CD4-positive, alpha-beta T cell treated with Interleukin-6 for 4 hours (primary cell): ENCODE measurements at regions not wholly inside any gene's neighbourhood (a gene's known extent, or its start where the extent isn't known, plus 50 kb on each side); places are given as distances from the start of the nearest gene placed in this dataset.
"Not testable (repeated sequence)": the region's sequence is repeated elsewhere in the genome, so short reads cannot be mapped to it uniquely, and the experiment has no call there.

Experiments used
- DNase-seq: peaks from one replicate; pipeline ENCODE4 v3.0.0-alpha.2; 2020; ENCODE audit warnings: mixed read lengths

DNA sequence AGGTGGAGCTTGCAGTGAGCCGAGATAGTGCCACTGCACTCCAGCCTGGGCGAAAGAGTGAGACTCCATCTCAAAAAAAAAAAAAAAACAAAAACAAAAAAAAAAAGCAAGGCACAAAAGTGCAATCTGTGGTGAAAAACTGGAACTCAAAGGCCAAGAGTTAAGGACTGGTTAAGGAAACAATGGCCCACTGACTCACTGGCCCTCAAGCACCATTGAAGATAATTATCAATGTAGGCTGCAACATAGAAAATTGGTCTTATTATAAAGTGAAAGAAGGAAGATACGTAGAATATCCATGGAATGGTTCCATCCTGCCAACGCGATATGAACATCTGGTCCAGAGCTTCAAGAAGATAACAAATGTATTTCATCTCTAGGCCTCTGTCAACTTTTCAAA lies 444.2 kb downstream of the SOX9 start:
- no peak for DNase-seq

DNA sequence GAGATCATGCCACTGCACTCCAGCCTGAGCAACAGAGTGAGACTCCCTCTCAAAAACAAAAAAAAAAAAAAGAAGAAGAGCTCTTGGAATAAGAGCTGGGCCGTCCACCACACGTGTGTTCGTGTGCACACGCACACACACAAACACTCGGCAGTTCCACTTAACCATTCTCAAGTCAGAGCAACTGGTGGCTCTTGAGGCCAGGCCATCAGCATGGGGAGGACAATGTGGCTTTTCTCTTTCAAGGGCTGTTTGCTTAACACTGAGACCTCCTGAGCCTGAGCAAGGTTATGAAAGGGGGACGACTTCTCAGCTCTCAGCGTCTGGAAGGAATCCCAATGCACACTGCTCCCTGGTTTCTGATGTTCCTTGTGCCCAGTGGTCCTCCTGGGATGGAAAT lies 444.9 kb downstream of the SOX9 start:
- DNase-seq: no peak

DNA sequence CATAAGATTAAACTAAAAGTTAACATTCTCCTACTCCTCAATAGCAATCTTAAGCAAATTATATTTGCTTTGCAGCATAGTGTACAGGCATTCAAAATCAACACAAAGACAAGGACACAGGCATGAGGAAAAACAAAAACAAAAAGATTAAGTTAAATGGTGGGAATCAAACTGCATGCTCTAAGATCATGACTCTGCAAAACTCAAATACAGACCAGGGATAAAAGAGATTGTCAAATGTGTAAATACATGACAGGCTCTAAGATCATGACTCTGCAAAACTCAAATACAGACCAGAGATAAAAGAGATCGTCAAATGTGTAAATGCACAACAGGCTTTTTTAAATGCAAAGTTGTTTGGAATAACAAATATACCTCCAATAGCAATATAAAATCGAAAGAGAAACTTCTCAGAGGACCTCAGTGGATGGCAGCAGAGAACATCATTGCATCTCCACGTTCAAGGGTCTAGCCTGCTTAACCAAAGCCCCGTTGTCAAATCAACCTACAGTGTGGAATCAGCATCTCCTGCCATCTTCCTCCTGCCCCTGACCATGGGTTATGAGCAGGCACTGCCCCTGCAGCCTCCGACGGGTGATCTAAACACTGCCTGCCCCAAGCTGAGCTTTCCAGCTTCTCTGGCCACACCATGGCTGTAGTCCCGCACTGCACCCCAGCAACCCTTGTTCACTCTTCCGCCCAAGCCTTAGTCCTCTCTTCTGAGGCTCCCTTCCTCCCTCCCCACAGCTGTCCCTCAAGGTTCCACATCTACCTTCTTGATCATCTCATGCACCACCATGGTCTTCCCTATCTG lies 446.1 kb downstream of the SOX9 start:
- no peak for DNase-seq

DNA sequence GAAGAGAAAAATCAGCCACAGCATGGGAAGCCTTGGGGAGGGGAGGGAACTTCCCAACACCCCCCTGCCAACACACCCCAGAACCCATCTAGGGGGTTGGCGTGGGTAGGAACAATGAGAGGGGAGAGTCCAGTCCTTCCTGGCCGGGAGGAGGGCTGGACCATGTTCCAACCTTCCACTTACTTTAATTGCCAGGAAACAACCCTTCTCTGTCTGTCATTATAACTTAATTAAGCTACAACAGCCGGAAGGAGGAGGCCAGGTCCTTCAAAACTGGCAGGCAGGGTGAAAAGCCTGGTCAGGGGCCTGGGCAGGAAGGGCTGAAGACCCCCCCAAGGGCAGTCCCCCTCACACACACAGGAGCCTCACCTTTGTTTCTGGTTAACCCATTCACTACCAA lies 447.0 kb downstream of the SOX9 start:
- DNase-seq: no peak

DNA sequence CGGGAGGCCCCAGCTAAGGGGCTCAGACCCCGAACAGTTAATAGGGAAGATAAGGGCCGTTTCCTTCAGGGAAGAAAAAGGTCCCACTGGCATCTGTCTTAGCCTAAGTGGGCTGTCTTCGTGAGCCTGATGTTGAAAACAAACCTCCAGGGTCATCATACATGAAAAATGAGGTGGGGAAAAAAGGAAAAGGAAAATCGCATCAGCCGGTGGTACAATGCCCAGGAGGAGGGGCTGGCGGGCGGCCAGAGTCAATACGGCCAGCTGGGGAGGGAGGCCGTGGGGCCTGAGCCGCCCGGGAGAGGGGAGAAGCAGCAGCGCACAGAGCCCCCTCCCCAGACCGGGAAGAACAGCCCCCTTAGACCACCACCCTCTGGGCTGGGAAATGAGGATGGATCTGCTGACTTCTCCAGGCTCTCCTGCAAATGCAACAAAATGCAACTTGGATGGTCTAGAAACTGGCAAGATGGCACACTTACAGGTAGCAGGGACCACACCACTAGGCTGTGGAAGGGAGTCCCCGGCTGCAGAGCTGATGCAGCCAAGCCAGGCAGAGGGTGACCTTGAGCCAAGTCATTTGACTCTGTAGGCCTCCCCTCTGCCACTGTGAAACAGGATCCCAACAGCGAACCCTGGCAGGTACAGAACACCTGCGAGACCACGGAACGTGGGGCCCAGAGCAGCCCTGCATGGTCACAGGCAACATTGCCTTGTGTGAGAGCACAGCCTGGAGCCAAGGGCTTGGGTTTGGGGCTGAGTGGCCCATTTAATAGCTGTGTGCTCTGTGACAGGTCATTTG lies 448.5 kb downstream of the SOX9 start:
- no peak for DNase-seq

DNA sequence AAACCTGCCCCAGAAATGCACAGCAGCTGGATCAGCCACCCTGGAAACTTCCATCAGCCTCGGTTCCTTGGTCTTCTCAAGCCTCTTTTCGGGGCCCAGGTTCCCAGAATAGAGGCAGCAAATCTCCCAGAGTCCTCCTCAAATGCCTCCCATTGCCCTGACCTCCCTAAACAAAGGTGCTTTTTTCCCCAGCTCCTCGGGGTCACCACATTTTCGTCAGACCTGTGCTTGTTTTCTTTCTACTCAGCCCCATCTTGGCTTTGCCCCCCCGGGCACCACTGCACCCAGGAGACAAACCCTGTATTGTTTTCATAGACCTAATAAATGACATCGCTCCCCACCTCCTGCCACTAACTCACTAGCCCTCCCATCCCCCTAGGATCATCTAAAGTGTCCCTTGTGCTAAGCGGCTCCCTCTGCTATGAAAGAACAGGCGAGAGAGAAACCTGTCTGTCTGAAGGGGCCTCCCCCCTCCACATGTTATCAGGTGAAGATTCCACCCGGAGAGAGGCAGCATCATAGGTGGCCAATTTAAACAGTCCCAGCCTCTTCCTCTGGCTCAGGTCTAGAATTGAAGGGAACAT lies 451.1 kb downstream of the SOX9 start:
- DNase-seq: no peak

DNA sequence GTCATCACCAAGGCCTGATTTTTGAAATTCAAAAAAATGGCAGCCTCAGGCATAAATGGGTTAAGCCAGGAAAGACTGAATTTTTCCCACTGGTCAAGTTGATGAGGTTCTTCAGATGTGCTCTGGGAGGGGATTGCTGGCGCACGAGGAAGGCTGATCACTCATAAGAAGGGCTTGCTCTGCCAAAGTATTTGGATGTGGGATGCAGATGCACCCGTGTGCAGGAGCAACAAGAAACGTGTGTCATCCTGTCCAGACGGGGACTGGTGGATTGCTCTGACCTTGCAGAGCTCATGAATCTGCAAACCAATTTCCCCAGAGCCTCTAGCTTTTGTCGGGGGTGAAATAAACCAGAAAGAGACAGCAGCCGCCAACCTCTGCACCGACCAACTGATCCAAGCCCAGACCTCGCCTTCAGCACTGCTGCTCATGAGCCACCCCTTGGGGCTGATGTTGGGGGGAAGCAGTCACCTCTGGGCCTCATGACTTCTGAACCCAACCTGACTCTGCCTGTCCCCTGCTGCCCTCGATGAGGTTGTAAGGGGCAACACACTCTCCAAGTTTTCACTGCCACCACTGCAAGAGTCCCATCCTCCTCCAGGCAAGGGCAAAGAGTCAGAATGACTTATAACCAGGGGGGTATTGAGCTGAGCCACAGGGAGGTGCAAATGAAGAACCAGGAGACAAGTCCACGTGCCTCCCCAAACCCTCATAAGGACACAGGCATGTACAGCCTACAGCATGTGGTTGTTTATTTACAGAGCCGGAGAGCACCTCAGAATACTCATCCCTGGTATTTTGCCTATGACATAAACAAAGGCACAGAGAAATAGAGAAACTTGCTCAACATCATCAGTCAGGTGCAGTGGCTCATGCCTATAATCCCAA lies 452.0 kb downstream of the SOX9 start:
- DNase-seq: no peak

DNA sequence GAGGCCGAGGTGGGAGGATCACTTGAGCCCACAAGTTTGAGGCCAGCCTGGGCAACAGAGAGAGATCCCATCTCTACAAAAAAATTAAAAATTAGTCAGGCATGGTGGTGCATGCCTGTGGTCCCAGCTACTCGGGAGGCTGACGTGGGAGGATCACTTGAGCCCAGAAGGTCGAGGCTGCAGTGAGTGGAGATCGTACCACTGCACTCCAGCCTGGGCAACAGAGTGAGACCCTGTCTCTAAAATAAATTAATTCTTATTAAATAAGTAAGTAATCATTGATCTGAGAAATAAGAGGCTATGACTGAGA lies 452.6 kb downstream of the SOX9 start:
- not testable (repeated sequence) for DNase-seq

DNA sequence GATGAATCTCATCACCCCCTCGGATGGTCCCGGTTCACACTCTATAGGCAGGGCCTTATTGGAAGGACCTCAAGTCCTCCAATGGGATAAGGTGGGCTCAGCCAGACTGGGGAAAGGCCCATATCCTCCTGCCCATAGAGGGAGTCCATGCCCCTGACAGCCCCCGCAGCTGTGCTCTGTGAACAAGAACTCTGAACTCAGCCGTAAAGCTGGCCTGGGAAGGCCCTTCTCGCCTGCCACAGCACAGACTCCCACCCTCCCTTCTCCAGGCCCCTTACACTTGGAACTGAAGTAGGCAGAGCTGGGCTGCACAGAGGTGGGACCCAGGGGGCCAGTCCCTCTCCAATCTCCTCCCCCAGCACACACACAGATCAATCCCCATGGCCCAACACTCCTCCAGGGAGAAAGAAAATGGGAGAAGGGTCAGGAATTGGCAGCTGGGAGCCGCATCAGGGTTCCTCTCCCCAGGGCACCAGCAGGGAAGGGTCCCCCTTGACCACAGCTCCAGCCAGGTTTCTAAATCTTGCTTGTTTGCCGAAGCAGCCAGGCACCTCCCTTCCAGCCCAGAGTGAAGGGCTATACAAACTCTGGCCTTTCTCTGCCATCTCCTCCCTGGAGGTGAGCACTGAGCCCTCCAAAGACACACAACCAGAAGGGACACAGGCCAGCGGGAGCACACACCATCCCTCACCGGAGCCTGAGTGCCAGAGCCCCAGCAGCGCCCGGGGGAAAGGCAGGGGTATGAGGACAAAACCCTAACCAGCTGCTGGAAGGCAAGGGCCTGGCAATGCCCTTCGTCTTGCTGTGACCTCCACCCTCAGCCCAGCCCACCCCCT lies 454.1 kb downstream of the SOX9 start:
- no peak for DNase-seq

DNA sequence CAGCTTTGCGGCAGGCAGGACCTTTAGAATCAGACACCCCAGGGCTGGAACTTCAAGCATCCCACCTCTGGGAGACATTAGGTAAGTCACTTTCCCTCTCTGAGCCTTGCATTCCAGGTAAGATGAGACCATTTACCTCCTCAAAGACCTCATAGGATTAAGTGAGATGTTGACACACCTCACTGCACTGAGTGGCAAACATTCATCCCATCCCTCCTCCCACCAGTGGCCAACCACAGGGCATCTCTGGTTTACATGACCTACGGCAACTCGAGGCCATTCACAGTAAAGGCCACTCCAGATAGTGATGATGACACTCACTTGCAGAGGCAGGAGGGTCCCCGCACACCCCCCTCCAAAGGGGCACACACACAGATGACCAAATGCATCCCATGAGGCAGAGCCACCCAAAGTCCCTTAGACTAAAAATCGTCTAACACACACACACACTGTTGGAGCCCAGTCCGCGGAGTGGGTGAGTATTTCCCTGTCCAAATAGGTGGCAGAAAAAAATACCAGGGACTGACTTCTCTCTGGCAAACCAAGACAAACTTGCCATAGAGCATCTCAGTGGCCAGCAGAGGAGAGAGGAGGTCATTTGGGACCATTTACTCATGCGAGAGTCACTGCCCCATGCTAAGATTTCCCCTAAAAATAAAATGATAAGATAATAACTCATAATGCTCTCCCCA lies 454.9 kb downstream of the SOX9 start:
- DNase-seq: no peak

DNA sequence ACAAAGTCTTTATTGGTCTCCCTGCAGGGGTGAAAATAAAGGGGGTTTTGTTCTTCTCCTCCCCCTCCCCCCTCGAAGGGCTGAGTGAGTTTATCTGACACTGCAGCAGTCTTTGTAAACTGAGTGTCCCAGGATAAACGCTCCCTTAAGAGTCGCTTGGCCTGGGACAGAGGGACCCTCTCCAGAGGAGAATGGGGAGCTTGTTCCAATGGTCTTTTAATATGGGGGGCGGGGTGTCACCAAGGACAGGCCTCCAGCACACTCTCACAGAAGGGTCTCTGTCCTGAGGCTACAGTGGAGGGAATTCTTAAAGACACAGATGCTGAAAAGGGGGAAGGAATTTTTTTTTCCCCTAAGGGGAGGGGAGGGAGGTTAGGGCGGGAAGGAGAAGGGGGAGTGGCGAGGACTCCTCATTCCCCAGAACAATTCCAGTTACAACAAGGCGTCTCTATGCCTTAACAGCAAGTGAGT lies 455.5 kb downstream of the SOX9 start:
- no peak for DNase-seq

DNA sequence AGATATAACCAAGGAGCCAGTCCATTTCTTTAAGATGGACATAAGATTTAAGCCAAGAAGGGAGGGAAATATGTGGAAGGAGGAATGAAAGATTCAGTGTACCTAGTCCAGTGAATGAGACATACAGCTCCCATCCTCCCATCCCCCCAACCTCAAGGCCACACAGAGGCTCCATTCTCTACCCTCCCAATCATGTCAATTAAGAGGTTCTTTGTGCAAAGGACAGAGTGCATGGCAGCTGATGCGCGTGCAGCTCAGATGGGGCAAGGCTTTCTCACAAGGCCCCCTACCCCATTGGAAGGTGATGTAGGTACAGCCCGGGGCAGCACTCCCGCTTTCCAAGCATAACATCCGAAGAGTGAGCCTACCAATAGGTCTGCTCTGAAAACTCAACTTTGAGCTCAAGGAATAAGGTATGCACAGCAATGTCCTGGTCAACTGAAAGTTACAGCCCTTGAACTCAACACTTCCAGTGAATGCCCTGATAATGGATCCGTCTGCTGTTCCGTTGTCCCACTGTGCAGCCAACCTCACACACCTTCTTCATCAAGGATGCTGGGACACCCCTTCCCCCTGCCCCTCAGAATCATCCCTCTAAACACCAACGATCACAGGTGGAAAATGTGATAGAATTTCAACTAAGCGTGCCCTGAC lies 458.1 kb downstream of the SOX9 start:
- DNase-seq: no peak

DNA sequence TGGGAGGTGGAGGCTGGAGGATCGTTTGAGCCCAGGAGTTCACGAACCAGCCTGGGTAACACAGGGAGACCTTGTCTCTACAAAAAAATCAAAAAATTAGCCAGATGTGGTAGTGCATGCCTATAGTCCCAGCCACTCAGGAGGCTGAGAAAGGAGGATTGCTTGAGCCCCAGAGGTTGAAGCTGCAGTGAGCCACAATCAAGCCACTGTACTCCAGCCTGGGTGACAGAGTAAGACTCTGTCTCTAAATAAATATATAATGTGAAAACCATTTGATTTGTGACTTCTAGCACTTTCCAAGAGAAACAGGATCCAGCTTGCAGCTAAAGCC lies 459.1 kb downstream of the SOX9 start:
- no peak for DNase-seq

DNA sequence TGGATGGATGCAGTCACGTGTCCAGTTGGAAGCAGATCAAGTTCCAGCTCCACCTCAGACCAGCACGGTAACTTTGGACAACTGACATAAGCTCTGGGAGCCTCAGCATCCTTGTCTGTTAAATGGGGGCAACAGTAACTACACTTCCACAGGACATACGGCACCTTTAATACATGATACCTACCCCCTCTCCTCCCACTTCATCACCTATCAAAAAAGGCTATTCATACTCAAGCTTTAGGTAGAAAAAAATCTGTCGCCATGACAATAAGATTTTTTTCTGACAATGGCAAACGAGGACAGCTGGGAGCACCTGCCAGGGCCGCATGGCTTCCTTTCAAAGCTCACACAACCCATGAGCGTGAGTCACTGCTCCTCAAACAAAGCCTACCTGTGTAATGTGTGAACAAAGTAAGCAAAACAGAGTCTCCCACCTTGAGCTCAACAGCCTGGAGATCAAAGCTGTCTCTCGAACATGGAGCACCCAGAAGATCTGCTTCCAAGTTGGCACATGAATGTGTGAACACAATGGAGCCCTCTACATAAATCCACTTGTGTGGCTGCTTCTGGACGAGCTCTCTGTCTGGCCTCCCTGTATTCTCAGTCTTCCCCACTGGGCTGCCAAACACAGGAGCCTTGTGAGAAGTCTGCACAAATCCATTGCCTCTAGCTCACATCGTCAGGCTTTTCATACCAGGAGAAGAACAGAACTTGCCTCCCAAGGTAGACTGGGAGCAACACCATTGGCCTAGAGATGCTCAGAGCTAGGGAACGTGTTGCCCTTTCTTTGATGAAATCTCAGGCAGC lies 459.7 kb downstream of the SOX9 start:
- no peak for DNase-seq

DNA sequence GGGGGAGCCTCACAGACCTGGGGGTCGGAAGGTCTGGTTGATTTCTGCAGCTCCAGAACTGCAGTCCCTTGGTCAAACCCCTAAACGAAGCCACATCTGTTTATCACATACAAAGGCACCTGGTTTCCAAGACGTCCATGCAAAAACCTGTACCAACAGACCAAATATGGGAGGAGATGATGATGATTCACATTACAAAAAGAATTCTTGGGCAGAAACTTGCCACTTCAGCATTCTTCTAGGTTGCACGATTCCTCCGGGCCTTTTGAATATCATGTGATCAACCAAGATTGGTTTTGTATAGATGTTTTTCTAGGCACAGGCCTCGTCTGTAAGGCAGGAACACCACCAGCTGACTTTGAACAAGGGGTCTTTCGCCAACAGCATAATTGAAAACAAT lies 466.3 kb downstream of the SOX9 start:
- no peak for DNase-seq

DNA sequence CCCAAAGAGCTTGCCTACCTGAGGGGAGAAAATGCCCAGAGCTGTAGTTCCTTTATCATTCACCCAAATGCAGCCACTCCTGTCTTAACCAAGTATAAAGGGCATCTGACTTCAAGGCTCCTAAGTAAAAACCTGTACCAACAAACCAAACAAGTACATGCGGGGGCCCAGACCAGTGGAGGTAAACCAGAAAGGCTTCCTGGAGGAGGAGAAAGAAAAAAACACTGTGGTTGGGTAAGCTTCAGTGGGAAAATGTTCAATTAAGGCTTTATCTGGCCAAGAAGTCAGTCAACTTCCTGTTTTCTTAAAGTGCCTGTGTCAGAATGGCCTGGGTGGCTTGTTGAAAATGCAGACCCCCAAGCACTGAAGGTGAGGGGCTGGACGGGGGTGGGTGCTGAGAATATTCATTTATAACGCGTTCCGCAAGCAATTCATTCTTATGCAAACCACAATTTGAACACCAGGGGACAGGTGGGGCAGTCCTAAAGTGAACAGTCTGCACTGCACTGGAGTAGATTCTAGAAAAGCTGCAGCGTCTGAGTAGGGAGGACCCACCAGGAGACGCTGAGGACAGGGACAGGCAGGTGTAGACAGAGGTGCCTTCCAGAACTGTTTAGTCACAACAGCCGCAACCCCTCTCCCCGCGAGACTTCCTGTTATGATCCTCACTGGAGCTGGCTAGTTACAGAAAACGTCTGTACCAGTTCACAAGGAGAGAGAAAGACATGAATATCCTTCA lies 467.1 kb downstream of the SOX9 start:
- peak; percentile 39 for DNase-seq

DNA sequence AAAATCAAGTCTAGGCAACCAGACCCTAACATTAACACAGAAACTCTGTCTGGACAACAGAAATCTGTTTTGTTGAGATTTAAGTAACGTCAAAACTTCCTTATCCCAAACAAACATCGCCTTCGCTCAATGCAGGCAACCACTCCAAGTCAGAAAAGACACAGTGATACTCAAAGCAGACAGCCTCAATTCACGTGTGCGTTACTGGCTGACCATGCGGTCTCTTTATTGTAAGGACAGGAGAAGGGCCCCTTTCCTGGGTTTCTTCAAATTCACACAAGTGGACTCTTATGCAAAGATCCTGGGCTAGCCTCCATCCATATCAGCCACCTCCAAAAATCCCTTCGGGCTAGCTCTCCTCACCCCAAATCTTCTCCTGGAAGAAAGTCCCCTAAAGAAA lies 467.7 kb downstream of the SOX9 start:
- no peak for DNase-seq

DNA sequence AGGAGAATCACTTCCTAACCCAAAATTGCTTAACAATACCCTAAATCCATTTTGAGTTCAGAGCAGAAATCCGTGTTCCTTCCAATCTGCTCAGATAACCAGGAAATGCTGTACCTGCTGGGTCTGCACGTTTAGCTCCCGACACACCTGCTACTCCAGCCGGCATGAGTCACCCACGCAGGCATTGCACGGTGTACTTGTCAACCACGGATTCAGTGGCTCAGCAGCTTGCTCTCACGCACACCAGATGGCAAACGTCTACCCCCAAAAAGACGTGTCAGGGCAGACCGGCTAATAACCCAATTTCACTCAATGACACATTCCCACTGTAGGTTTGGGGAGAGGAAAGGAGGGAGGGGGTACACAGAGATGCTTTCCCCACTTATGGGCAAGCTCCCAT lies 468.1 kb downstream of the SOX9 start:
- peak; percentile 36 for DNase-seq

DNA sequence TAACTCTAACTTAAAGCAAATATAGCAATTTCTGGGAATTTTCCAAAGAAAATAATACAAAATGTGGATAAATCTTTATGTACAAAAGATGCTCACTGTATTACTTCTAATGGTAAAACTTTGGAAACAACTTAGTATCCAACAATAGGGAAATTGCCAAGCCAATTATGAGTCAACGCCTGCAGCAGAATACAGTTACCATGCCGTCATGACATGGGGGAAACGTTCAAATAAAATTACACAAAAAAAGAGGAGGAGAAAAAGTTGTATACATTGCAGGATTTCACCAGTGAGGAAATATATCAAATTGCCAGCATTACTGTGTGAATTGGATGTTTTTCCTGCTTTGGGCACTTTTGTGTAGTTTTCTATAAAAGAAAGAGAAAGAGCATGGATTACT lies 469.6 kb downstream of the SOX9 start:
- DNase-seq: no peak
